Lower leg skin (tissue), 3 donors: ENCODE measurements at regions not wholly inside any gene's neighbourhood (a gene's known extent, or its start where the extent isn't known, plus 50 kb on each side); places are given as distances from the start of the nearest gene placed in this dataset.

Experiments used
- POLR2A ChIP-seq, 2 donors: fragments of 450-650 bp; IDR thresholded peaks; one replicate each; pipeline ENCODE4 v1.6.1; 2016 to 2017; ENCODE audit warnings: antibody characterized with exemption in 2 of 2, mild to moderate bottlenecking in 1 of 2, moderate library complexity in 1 of 2
- TF ChIP-seq, protein P1 (sequence below), 3 donors: fragments of 450-650 bp; IDR thresholded peaks; one replicate each; pipeline ENCODE4 v1.5.1; 2016; ENCODE audit warnings: antibody characterized with exemption in 3 of 3, mild to moderate bottlenecking in 3 of 3, moderate library complexity in 2 of 3

- TF ChIP-seq, protein P1, sequence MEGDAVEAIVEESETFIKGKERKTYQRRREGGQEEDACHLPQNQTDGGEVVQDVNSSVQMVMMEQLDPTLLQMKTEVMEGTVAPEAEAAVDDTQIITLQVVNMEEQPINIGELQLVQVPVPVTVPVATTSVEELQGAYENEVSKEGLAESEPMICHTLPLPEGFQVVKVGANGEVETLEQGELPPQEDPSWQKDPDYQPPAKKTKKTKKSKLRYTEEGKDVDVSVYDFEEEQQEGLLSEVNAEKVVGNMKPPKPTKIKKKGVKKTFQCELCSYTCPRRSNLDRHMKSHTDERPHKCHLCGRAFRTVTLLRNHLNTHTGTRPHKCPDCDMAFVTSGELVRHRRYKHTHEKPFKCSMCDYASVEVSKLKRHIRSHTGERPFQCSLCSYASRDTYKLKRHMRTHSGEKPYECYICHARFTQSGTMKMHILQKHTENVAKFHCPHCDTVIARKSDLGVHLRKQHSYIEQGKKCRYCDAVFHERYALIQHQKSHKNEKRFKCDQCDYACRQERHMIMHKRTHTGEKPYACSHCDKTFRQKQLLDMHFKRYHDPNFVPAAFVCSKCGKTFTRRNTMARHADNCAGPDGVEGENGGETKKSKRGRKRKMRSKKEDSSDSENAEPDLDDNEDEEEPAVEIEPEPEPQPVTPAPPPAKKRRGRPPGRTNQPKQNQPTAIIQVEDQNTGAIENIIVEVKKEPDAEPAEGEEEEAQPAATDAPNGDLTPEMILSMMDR (IDR thresholded peaks at IDR 0.05), result no peak
- TF ChIP-seq POLR2A (IDR thresholded peaks at IDR 0.05), result no peak
Measured at GRCh38 chr6:67825201-67825895, 809.7 kb upstream of the ADGRB3 start.
